SH-SY5Y (cell line): ENCODE measurements at regions not wholly inside any gene's neighbourhood (a gene's known extent, or its start where the extent isn't known, plus 50 kb on each side); places are given as distances from the start of the nearest gene placed in this dataset.

Experiments used
- GATA2 ChIP-seq: IDR thresholded peaks from 2 replicates; pipeline ENCODE4 v1.6.1; 2011; ENCODE audit warnings: mild to moderate bottlenecking, low read depth, low read length
- GATA3 ChIP-seq: IDR thresholded peaks from 2 replicates; pipeline ENCODE4 v1.6.1; 2011; ENCODE audit warnings: low read depth, mild to moderate bottlenecking, low read length, moderate library complexity

GRCh38 chr21:27286760-27287159, 319.9 kb upstream of the ADAMTS5 start:
- TF ChIP-seq GATA2 (no peak), GATA3 (no peak)
